ENCODE measurements at regions not wholly inside any gene's neighbourhood (a gene's known extent, or its start where the extent isn't known, plus 50 kb on each side); places are given as distances from the start of the nearest gene placed in this dataset.
"Not testable (repeated sequence)": the region's sequence is repeated elsewhere in the genome, so short reads cannot be mapped to it uniquely, and the experiment has no call there.

- no peaks in the 10 kb centered on the region for H3K27me3 ChIP-seq
- H3K9me3 ChIP-seq: no peaks in the 10 kb centered on the region
- 81% methylated on average over 3 of the region's 3 CpGs for WGBS
- no peak overlapping the region for H3K27ac ChIP-seq (replicated peaks in 1 of 4)
- DNase-seq (ENCODE audit: extremely low spot score): no peak
- H3K4me3 ChIP-seq: no peak overlapping the region
- H3K36me3 ChIP-seq: no peaks in the 10 kb centered on the region
- no peak for TF ChIP-seq POLR2A (IDR thresholded peaks at IDR 0.05; ENCODE audit: low read depth)
- no peak for TF ChIP-seq CTCF (IDR thresholded peaks at IDR 0.05)
- TF ChIP-seq EP300 (IDR thresholded peaks at IDR 0.05): no peak
- no peak for TF ChIP-seq POLR2AphosphoS5 (IDR thresholded peaks at IDR 0.05)
- no peaks in the 10 kb centered on the region for H3K4me1 ChIP-seq
- intact Hi-C loops (cut with DNase I): no loop called here
Measured at GRCh38 chr14:35927727-35928126, 101.6 kb downstream of the BRMS1L start.

- H3K27ac ChIP-seq (replicated peaks in 1 of 4): no peak overlapping the region
- TF ChIP-seq CTCF (IDR thresholded peaks at IDR 0.05) (no peak), POLR2A (IDR thresholded peaks at IDR 0.05; ENCODE audit: low read depth) (no peak), EP300 (IDR thresholded peaks at IDR 0.05) (no peak), POLR2AphosphoS5 (IDR thresholded peaks at IDR 0.05) (no peak)
- H3K36me3 ChIP-seq: no peaks in the 10 kb centered on the region
- H3K4me1 ChIP-seq: no peaks in the 10 kb centered on the region
- 84% methylated on average over 3 of the region's 3 CpGs for WGBS
- no peak overlapping the region for H3K4me3 ChIP-seq
- no peaks in the 10 kb centered on the region for H3K9me3 ChIP-seq
- intact Hi-C loops (cut with DNase I): no loop called here
- H3K27me3 ChIP-seq: no peaks in the 10 kb centered on the region
- no peak for DNase-seq (ENCODE audit: extremely low spot score)
Measured at GRCh38 chr14:35925319-35925718, 99.2 kb downstream of the BRMS1L start.

- intact Hi-C loops (cut with DNase I); DNase-seq (ENCODE audit: extremely low spot score); H3K27me3 ChIP-seq; H3K4me1 ChIP-seq; H3K4me3 ChIP-seq; H3K36me3 ChIP-seq; H3K27ac ChIP-seq (replicated peaks in 1 of 4); H3K9me3 ChIP-seq: not testable (repeated sequence)
- 96% methylated on average over 4 of the region's 4 CpGs for WGBS
Measured at GRCh38 chr14:35922590-35922989, 96.5 kb downstream of the BRMS1L start.

- H3K27me3 ChIP-seq: no peaks in the 10 kb centered on the region
- intact Hi-C loops (cut with DNase I): no loop called here
- no peaks in the 10 kb centered on the region for H3K4me1 ChIP-seq
- DNase-seq (ENCODE audit: extremely low spot score): no peak
- no peaks in the 10 kb centered on the region for H3K36me3 ChIP-seq
- TF ChIP-seq EP300 (IDR thresholded peaks at IDR 0.05): no peak
- no peak for TF ChIP-seq CTCF (IDR thresholded peaks at IDR 0.05)
- TF ChIP-seq POLR2AphosphoS5 (IDR thresholded peaks at IDR 0.05): no peak
- no peak for TF ChIP-seq POLR2A (IDR thresholded peaks at IDR 0.05; ENCODE audit: low read depth)
- no peak overlapping the region for H3K27ac ChIP-seq (replicated peaks in 1 of 4)
- H3K9me3 ChIP-seq: no peaks in the 10 kb centered on the region
- no peak overlapping the region for H3K4me3 ChIP-seq
Measured at GRCh38 chr14:35921745-35922144, 95.6 kb downstream of the BRMS1L start.
